Astrocyte (in vitro differentiated cells and primary cell): ENCODE measurements at regions not wholly inside any gene's neighbourhood (a gene's known extent, or its start where the extent isn't known, plus 50 kb on each side); places are given as distances from the start of the nearest gene placed in this dataset.

Source experiments
- EZH2 ChIP-seq: IDR thresholded peaks from 2 replicates; pipeline ENCODE4 v1.6.1; 2012; ENCODE audit warnings: mild to moderate bottlenecking, low read length, inconsistent platforms; ENCODE audit not compliant: insufficient read depth
- TF ChIP-seq, protein P1 (sequence below): IDR thresholded peaks from 2 replicates; pipeline ENCODE4 v1.5.1; 2011; ENCODE audit warnings: low read depth, mild to moderate bottlenecking, inconsistent platforms, low read length, moderate library complexity; ENCODE audit not compliant: insufficient read depth

DNA sequence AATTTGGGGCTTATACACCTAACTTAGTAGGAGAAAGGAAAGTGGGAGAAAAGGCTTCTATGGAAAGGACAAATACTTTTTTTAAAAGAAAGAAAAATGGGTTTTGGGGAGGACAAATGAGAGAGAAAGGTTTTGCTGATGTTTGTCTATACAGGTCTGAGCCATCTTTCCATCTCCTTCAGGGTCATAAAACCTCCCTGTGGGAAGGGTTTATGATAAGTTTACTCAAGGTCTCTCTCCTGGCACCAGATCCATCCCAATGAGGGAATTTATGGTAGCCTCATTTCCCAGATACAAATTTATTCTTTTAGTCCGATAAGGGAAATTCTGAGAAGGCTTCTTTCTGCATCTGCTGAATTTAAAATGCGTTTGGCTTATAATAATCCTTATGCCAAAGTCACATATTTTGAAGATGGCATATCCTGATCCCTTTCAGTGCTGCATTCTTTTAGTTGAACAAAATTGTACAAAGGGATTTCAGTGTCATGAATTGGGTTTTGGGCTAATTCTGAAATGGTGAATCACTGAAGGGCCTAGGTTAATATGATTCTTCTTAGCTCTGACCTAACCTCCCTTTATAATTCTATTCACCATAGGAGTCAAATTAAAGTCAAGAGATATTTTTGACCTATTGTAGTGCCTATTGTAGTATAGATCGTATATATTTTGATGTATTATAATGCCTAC, 173.5 kb upstream of the DYRK2 start:
- TF ChIP-seq, protein P1, sequence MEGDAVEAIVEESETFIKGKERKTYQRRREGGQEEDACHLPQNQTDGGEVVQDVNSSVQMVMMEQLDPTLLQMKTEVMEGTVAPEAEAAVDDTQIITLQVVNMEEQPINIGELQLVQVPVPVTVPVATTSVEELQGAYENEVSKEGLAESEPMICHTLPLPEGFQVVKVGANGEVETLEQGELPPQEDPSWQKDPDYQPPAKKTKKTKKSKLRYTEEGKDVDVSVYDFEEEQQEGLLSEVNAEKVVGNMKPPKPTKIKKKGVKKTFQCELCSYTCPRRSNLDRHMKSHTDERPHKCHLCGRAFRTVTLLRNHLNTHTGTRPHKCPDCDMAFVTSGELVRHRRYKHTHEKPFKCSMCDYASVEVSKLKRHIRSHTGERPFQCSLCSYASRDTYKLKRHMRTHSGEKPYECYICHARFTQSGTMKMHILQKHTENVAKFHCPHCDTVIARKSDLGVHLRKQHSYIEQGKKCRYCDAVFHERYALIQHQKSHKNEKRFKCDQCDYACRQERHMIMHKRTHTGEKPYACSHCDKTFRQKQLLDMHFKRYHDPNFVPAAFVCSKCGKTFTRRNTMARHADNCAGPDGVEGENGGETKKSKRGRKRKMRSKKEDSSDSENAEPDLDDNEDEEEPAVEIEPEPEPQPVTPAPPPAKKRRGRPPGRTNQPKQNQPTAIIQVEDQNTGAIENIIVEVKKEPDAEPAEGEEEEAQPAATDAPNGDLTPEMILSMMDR: no peak
- TF ChIP-seq EZH2: no peak
